ENCODE measurements at regions not wholly inside any gene's neighbourhood (a gene's known extent, or its start where the extent isn't known, plus 50 kb on each side); places are given as distances from the start of the nearest gene placed in this dataset.
"Not testable (repeated sequence)": the region's sequence is repeated elsewhere in the genome, so short reads cannot be mapped to it uniquely, and the experiment has no call there.

DNA sequence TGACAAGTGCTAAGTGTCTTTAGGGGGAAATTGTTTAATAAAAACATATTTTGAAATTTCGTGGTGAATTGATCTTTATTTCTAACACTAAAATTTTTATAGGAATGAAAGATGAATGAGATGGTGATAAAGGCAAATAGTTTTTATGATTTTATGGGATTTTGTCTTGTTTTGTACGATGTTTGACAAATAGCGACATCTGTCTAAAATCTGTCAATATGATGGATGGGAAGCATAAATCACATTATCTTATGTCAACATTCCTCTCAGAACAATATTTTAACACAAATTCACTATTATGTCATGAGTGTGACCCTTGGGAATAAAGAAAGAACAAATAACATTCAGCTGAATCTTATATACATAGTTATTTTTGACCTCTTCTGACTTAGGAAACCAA is 852.0 kb upstream of the CDH6 start:
- DNase-seq = no peak

DNA sequence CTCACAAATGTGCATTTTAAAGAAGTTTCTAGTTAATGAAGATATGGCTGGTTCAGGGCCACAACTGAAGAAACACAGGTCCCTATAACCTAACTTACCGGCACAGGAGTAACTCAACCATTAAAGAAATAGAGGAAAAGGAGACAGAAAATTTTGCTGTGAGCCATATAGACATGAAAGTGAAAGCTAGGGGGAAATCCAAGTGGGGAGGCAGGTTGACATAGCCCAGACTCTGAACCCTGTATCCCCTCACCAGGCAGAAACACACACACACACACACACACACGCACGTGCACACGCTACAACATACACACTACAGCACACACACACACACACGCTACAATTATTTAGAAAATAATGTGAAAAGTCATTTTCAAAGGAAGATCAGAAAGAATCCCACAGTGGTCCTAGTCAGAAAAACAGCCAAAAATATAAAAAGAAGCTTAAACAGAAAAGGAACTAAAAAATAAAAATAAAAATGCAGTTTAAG is 856.4 kb upstream of the CDH6 start:
- DNase-seq = no peak

DNA sequence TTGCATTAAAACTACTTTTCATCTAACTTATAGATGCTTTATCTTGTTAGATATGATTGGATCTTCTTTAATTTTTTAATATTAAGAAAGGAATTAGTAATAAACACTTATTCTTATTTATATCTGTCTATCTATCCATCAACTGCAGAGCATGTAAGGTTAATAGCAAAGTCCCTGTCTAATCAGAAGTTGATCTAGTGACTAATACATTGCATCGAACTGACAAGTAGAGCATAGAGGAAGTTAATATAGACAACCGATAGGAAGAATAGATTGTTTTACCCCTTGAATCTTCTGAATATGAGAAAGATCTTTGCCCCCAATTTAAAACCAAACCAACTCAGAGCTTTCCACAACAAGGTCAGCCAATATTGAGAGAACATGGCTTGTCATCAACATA is 862.0 kb upstream of the CDH6 start:
- DNase-seq = no peak

DNA sequence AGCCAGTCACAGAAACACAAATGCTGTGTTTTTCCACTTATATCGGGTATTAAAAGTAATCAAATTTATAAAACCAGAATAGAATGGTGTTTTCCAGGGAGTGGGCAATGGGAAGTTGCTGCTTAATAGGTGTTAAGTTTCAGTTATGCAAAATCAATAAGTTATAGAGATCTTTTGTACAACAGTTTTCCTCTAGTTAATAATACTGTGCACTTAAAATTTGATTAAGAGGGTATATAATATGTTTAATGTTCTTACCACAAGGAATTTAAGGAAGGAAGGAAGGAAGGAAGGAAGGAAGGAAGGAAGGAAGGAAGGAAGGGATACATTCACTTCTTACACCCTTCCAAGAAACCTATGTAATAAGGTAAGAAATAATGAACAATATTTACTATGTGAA is 867.7 kb upstream of the CDH6 start:
- no peak for DNase-seq

DNA sequence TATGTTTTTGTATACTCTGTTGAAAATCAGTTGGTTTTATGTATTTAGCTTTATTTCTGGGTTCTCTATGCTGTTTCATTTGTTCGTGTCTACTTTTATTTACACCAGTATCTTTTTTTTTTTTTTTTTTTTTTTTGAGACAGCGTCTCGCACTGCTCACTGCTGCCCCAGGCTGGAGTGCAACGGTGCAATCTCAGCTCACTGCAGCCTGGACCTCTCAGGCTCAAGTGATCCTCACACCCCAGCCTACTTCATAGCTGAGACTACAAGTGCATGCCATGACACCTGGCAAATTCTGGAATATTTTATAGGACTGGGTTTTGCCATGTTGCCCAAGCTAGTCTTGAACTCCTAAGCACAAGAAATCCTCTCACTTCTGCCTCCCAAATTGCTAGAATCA is 869.4 kb upstream of the CDH6 start:
- no peak for DNase-seq

DNA sequence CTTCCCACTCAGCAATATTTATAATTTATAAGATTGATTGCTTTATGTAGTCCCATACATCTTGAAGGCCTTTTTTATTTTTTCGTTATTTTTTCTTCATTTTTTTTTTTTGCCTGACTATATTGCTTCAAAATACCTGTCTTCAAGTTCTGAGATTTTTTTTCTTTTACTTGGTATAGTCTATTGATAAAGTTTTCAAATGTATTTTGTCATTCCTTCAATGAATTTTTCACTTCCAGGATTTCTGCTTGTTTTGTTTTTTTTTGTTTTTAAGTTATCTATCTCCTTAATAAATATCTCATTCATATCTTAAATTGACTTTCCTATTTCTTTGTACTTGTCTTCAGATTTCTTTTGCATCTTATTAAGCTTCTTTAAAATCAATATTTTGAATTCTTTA is 905.6 kb upstream of the CDH6 start:
- DNase-seq = no peak

DNA sequence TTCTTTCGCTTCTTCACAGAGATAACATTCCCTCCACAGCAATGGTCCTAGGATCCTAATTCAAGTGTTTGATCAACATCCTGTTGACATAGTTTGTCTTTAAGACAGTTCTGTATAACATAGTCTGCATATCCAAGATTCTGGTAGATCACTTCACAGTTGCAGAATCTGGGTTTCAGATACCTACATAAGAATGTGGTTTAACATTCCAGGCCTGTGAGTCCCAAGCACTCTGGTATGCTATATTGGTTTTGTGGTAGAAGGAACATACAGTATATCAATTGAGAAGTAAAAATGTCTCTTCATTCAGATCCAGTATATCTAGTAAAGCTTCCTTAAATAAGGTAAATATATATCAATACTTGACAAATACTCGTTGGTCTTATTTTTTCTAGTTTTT is 914.2 kb upstream of the CDH6 start:
- no peak for DNase-seq

DNA sequence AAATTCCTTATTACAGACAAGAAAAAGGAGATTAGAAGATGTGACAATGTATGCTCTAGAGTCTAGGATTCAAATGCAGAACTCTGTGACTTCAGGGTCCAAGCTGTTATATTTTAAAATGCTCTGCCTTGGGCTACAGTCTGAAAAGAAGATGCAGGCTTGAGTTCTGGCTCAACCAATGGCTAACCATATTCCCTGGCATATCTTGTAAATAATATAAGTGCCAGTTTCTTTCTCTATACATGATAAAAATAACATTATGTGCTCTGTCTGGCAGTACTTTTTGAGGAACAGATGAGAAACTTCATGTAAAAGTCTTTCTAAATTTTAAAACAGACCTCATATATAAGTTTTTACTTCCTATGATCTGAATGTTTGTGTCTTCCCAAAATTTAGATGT is 926.5 kb upstream of the CDH6 start:
- DNase-seq = no peak

DNA sequence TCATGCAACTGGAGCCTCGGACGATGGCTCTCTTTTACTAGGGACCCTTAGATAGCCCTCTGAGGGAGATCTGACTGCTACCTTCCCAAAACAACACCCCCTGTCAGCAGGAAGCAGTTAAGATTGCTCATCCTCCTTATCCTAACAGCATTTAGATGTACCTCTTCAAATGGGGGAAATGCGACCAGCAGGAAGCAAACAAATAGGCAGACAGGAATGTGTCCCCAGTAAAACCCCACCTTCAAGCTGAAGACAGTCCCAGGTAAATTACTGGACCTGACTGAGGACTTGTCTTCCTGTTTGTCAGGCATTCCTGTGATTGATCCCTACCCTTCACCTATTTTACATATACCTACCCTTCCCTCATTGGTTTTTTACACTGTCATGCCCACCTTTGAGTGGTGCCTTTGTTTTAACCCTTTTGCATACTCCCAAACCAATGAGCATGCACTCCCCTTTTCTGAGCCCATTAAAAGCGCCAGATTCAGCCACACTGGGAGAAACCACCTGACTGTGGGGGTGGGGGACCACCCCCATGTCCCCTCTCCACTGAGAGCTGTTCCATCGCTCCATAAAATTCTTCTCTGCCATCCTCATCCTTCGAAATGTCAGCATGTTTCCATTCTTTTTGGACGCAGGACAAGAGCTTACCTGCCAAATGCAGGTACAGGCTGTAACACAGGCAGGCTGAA is 954.0 kb upstream of the CDH6 start:
- no peak for DNase-seq

DNA sequence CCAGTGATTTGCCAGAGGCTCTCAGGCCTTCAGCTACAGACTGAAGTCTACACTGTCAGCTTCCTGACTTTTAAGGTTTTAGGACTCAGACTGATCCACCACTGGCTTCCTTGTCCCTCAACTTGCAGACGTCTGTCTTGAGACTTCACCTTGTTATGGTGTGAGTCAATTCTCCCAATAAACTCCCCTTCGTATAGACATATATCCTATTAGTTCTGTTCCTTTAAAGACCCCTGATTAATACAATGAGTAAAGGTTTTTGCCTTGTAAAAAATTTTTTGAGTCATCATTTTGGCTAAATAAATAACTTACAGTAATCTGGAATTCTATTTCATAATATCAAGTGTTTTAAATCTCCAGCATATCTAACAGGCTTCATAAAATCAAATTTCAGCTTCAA is 956.3 kb upstream of the CDH6 start:
- DNase-seq = no peak

DNA sequence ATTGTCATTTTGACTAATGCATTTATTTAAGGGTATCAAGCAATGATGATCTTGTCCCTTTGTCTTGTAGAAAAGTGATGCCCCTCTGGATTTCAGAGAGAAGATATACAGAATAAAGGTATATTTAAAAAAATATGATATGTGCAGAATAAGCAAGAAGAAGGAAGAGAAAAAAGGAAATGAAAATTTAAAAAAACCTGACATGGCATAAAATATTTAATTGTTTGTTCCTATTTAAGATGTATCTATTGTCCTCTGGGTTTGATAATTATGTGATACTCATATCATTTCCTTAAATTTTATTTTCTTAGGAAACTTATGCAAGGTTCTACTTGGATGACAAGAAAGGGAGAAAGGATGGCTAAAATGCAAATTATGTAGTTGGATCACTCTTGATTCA is 983.7 kb upstream of the CDH6 start:
- no peak for DNase-seq

DNA sequence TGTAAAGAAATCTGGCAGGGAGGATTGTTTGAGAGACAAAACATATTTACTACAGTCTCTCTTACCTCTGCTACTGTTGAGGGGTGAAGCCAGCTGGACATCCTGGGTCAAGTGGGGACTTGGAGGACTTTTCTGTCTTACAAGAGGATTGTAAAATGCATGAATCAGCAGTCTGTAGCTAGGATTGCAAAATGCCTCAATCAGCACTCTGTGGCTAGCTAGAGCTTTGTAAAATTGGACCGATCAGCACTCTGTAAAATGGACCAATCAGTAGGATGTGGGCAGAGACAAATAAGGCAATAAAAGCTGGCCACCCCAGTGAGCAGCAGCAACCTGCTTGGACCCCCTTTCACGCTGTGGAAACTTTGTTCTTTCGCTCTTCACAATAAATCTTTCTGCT is 995.8 kb upstream of the CDH6 start:
- DNase-seq = no peak

DNA sequence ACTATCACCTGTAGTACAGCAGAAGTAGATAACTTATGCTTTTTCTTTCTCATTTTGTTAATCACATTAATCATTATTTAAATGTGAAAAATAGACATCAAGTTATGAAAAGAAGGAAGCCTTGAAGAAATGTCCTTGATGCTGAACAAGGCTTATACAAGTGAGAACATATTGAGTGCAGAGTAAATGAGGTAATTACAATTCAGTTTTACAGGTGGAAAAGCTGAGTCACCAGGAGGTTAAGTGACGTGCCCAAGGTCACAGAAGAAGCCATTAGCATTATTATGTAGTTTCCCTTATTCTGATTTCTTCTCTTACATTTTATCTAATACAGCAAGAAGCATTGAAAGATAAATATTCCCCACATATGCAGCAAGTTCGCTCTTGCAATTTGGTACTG is 998.5 kb upstream of the CDH6 start:
- no peak for DNase-seq

DNA sequence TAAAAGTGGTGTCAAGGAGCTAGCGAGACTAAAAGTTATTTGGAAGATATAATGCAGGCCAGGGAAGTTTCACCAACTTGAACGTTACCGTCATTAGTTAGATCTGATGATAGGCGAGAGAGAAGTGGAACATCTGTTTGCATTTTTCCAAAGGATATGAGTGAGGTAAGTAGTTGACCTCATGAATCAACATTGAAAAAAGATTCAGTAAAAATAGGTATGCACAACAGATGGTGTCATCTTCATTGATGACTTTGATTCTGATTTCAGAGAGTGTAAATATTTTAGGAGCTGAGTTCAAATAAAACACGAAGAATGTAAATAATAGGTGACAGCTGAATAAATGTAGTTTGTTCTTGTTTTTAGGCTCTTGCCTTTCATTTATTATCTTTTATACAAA is 998.9 kb upstream of the CDH6 start:
- DNase-seq = no peak

DNA sequence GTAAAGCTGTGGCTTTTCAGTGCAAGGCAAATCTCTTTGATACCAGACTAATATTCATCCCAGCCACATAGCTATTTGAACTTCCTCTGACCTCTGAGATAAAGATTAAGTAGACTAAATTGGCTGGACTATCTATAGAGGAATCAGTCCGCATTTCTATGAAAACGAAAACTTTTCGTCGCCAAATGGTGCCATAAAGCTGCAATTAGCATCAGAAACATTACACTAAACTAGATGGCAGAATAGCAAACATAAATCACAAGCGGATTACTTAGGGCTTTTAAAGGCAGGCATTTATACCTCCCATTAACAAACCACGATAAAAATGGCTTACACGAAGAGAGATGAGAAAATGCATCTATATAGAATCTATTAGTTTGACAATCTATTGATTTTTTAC is 1009.7 kb upstream of the CDH6 start:
- DNase-seq = no peak

DNA sequence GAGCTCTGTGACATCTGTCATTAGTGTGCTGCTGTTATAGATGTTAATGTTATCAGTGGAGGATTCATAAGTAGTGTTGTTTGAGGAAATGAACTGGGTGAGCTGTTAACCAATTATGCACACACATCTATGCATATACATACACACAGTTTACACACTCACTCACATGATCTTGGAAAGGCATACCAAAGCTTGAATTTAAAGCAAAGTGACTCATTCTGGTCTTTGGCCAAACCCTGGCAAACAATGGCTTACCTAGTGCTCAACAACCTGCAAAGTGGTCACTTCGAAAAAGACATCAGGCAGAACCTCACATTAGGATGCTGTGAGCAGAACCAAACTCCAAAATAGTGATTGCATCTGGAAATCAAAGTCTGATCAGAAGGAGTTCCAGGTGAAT is 1037.3 kb upstream of the CDH6 start:
- no peak for DNase-seq

DNA sequence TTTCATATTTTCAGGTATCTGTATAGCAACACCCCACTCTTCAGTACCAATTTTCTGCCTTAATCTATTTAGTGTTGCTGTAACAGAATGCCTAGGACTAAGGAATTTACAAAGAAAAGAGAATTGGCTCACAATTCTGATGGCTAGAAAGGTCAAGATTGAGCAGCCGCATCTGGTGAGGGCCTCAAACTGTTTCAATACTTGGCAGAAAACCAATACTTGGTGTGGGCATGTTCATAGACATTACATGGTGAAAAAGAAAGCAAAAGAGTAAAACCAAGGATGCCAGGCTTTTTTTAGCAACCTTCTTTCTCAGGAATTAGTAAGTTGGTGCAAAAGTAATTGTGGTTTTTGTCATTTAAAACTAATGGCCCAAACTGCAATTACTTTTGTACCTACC is 1041.1 kb upstream of the CDH6 start:
- no peak for DNase-seq

DNA sequence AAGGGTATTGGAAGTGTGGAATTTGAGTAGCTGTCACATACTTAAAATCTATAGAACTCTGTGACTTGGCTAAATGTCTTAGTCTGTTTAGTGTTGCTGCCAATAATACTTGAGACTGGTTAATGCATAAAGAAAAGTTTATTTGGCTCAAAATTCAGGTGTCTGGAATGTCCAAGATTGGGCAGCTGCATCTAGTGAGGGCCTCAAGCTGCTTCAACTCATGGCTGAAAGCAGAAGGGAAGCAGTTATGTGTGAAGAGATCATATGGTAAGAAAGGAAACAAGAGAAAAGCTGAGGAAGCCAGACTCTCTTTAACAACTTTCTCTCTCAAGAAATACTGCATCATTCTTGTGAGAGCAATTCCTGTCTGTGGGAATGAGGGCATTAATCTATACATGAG is 1043.3 kb upstream of the CDH6 start:
- DNase-seq = no peak

DNA sequence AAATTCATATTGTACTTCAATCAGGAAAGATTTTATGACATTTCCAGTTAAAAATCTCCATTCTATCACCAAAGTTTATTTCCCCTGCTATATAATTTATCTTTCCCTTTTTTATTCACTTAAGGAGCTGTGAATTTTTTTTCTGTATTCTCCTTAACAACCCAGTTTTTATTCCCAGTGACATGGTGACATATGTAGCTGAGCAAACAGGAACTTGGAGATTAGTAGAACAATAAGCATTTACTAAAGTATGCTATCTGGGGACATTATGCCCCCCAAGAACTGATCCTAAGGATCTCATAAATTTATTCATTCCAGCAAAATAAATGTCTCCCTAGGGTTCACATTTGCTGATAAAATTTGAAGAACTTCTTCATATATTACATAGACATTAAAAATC is 1044.0 kb upstream of the CDH6 start:
- DNase-seq = no peak

DNA sequence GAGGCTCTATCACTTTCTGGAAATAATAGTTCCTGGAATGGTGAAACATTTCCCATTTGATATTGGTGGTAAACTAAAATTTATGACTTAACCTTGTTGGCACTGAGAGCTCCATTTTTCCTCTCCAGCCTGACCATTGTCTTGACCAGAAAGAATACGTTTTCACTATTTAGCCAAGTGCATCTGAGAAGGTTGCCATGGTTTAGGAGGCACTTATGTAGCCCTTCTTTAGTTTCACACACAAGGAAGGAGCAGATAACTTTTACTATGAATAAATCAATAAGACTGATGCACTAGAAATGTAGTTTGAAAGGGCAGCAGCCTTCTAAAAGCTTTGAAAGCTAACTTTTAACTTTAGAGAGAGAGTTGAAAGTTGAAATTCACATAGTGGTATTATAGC is 1045.5 kb upstream of the CDH6 start:
- DNase-seq = no peak

DNA sequence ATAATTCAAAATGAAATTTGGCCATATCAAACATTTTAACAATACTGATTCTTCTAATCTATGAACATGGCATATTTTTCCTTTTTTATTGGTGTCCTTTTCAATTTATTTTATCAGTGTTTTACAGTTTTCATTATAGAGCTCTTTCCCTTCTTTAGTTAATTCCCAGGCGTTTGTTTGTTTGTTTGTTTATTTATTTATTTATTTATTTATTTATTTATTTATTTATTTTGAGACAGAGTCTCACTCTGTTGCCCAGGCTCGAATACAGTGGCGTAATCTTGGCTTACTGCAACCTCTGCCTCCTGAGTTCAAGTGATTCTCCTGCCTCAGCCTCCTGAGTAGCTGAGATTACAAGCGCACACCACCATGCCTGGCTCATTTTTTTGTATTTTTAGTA is 1049.4 kb upstream of the CDH6 start:
- DNase-seq = not testable (repeated sequence)

DNA sequence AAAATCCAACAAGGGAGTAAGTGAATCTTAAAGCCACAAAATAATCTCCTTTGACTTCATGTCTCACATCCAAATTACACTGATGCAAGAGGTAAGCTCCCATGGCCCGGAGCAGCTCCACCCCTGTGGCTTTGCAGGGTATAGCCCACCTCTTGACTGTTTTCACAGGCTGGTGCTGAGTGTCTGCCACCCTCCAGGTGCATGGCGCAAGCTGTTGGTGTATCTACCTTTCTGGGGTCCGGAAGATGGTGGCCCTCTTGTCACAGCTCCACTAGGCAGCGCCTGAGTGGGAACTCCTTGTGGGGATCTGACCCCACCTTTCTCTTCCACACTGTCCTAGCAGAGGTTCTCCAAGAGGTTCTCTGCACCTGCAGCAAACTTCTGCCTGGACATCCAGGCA is 1051.1 kb upstream of the CDH6 start:
- DNase-seq = no peak

DNA sequence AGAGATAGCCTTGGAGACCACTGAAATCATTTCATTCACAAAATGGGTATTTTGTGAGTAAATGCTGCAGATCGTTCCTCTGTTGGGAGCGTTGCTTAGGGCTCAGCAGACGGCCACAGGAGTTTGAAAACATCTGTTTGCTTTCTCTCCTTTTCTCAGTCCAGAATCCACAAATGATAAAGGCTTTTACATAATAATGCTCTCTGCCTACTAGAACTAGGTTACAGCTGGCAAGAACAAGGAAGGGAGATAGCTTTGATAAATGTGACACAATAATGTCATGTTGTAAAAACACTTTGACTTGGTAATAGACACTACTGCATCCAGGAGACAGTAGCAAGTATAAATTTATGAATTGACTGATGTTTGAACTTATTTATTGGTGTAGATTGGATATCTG is 1072.4 kb upstream of the CDH6 start:
- DNase-seq = no peak

DNA sequence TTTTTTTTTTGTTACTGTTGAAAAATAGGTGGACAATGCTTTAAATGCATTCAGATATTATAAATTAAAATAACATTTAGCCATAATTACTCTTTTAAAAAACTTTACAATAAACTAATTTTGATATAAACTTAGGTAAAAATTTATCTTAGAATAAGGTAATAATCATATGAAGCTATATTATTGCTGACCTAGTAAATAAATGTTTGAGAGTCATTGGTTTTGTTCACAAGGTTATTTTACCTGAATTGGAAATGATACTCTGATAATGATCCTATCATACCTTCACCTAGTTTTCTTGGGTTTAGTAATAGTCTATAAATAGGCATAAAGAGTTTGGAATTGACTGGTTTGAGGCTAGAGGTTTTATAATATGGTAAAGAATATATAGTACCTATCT is 1076.4 kb upstream of the CDH6 start:
- DNase-seq = no peak

DNA sequence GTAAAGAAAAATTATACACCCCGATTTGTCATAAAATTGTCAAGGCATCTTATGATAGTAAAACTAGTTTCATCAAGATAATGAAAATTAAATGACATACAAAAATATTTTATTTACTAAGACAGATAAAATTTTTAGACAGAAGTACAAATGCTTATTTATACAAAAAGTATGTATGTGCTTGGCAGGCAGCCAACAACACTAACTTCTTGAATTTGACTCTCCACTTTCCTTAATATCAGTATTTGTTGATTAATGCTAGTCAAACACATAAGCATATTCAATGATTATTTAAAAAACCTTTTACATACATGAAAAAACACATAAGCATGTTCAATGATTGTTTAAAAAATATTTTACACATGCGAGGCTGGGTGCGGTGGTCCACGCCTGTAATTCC is 1079.9 kb upstream of the CDH6 start:
- DNase-seq = no peak

DNA sequence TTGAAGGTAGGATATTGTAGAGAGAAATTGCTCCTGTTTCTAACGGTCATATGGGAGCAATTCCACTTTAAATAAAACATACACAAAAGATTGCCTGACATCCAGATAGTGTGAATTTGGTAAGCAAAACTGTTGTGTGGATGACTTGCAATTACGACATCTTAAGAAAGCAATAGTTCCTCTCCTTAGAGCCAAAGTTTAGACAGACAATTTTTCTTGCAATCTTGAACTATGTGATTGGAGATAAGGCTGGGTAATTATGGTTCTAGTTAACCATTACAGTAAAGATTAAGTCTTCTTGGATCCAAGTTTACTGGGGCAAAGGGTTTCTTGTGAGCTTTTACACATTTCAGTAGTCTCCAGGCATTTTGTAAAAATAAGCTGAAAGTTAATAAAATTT is 1080.6 kb upstream of the CDH6 start:
- no peak for DNase-seq
